ENCODE measurements at regions not wholly inside any gene's neighbourhood (a gene's known extent, or its start where the extent isn't known, plus 50 kb on each side); places are given as distances from the start of the nearest gene placed in this dataset.

- no peak for TF ChIP-seq CTCF (IDR thresholded peaks at IDR 0.05)
- no peak for TF ChIP-seq POLR2AphosphoS5 (IDR thresholded peaks at IDR 0.05; ENCODE audit: low read depth, low read length)
- TF ChIP-seq TCF7L2 (IDR thresholded peaks at IDR 0.05; ENCODE audit: low read depth, low read length): no peak
- TF ChIP-seq REST (IDR thresholded peaks at IDR 0.05; ENCODE audit: insufficient read depth in 1 of 2, low read depth in 2 of 2, low read length in 1 of 2): no peak
- TF ChIP-seq SIN3A (IDR thresholded peaks at IDR 0.05; ENCODE audit: borderline replicate concordance, insufficient read depth, low read depth, low read length): no peak
- Histone ChIP-seq H3K4me3 (ENCODE audit: low read depth in 2 of 2, low read length in 2 of 2) (no peak overlapping the region), H3K36me3 (ENCODE audit: control insufficient read depth, insufficient read depth, low read length) (no peaks in the 10 kb centered on the region), H3K27ac (ENCODE audit: low read length) (no peak overlapping the region), H3K27me3 (ENCODE audit: control insufficient read depth, insufficient read depth, low read length) (no peaks in the 10 kb centered on the region), H3K9me3 (ENCODE audit: control insufficient read depth, insufficient read depth, low read depth, low read length) (no peaks in the 10 kb centered on the region), H3K4me1 (ENCODE audit: control insufficient read depth, insufficient read depth, low read length) (no peaks in the 10 kb centered on the region)
- in situ Hi-C loops (cut with HindIII; ENCODE audit: low pct_unique_long_range_greater_than_20kb, low sequenced_read_pairs): no loop called here
- POLR2A ChIA-PET: no interaction called here
- CTCF ChIA-PET: no interaction called here
- BruUV-seq (replicated peaks): no TSS peak
- DNase-seq (ENCODE audit: low read depth, low spot score) (no peak), ATAC-seq (no peak)
- intact Hi-C loops (cut with micrococcal nuclease; ENCODE audit: unreplicated experiment): no loop called here
Observed at GRCh38 chr5:155686131-155686530, 640.8 kb upstream of the SGCD start.

- H3K27ac ChIP-seq (ENCODE audit: low read length): no peak overlapping the region
- CTCF ChIA-PET: no interaction called here
- in situ Hi-C loops (cut with HindIII; ENCODE audit: low pct_unique_long_range_greater_than_20kb, low sequenced_read_pairs): no loop called here
Observed at GRCh38 chr5:155689406-155689805, 637.6 kb upstream of the SGCD start.

More at GRCh38 chr5:155689406-155689805, 637.6 kb upstream of the SGCD start:
- BruUV-seq (replicated peaks): no TSS peak
- Histone ChIP-seq H3K27me3 (ENCODE audit: control insufficient read depth, insufficient read depth, low read length) (no peaks in the 10 kb centered on the region), H3K9me3 (ENCODE audit: control insufficient read depth, insufficient read depth, low read depth, low read length) (no peaks in the 10 kb centered on the region), H3K4me3 (ENCODE audit: low read depth in 2 of 2, low read length in 2 of 2) (no peak overlapping the region), H3K36me3 (ENCODE audit: control insufficient read depth, insufficient read depth, low read length) (no peaks in the 10 kb centered on the region), H3K4me1 (ENCODE audit: control insufficient read depth, insufficient read depth, low read length) (no peaks in the 10 kb centered on the region)
- ATAC-seq: no peak
- no peak for DNase-seq (ENCODE audit: low read depth, low spot score)
- POLR2A ChIA-PET: no interaction called here
- TF ChIP-seq CTCF (IDR thresholded peaks at IDR 0.05): no peak
- intact Hi-C loops (cut with micrococcal nuclease; ENCODE audit: unreplicated experiment): no loop called here
